ENCODE measurements at regions not wholly inside any gene's neighbourhood (a gene's known extent, or its start where the extent isn't known, plus 50 kb on each side); places are given as distances from the start of the nearest gene placed in this dataset.

DNA sequence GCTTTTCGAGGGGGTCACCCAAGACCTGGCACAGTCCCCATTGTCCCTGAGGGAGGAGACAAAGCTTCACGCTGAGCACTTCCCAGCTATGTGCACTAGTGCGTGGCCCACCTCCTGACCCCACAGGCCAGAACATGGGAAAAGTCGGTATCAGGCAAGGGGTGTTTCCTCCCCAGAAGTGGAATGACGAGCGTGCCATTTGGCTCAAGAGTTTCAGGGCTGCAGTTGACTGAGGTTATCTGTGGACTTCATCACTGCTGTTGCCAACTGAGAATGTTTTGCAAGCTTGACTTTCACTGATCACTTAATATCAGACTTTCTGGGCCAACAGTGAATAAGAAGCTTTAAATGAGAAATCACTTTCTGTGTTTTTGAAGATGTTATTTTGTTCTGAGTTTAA, 137.0 kb upstream of the AFDN start:
- TF ChIP-seq, protein P1, sequence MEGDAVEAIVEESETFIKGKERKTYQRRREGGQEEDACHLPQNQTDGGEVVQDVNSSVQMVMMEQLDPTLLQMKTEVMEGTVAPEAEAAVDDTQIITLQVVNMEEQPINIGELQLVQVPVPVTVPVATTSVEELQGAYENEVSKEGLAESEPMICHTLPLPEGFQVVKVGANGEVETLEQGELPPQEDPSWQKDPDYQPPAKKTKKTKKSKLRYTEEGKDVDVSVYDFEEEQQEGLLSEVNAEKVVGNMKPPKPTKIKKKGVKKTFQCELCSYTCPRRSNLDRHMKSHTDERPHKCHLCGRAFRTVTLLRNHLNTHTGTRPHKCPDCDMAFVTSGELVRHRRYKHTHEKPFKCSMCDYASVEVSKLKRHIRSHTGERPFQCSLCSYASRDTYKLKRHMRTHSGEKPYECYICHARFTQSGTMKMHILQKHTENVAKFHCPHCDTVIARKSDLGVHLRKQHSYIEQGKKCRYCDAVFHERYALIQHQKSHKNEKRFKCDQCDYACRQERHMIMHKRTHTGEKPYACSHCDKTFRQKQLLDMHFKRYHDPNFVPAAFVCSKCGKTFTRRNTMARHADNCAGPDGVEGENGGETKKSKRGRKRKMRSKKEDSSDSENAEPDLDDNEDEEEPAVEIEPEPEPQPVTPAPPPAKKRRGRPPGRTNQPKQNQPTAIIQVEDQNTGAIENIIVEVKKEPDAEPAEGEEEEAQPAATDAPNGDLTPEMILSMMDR (conservative IDR thresholded peaks at IDR 0.05): no peak
- TF ChIP-seq ZFX (IDR thresholded peaks at IDR 0.05): no peak
